Stimulated activated CD4-positive, alpha-beta T cell treated with anti-CD3 and anti-CD28 coated beads, Interleukin-15, amount 100 ng/mL, for 1 hour (primary cell): ENCODE measurements at regions not wholly inside any gene's neighbourhood (a gene's known extent, or its start where the extent isn't known, plus 50 kb on each side); places are given as distances from the start of the nearest gene placed in this dataset.
"Not testable (repeated sequence)": the region's sequence is repeated elsewhere in the genome, so short reads cannot be mapped to it uniquely, and the experiment has no call there.

Experiments used
- DNase-seq, 2 donors: peaks; one replicate each; pipeline ENCODE4 v3.0.0-alpha.2; 2020; ENCODE audit warnings: low read depth in 1 of 2, low spot score in 1 of 2

DNA sequence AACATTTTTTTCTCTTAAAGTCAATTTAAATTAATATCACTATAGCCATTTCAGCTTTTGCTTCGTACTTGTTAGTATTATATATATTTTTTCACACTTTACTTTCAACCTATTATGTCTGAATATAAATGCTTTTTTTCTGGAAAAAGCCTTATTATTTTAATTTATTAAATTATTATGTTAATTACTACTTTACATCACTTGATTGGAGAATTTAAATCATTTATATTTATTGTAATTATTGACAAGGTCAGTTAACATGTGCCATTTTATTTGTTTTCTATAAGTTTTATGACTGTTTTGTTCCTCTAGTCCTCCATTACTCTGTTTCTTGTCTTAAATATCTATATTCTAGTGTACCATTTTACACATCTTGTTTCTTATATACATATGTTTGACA is 1333.4 kb upstream of the MIR17HG start:
- DNase-seq: no peak

DNA sequence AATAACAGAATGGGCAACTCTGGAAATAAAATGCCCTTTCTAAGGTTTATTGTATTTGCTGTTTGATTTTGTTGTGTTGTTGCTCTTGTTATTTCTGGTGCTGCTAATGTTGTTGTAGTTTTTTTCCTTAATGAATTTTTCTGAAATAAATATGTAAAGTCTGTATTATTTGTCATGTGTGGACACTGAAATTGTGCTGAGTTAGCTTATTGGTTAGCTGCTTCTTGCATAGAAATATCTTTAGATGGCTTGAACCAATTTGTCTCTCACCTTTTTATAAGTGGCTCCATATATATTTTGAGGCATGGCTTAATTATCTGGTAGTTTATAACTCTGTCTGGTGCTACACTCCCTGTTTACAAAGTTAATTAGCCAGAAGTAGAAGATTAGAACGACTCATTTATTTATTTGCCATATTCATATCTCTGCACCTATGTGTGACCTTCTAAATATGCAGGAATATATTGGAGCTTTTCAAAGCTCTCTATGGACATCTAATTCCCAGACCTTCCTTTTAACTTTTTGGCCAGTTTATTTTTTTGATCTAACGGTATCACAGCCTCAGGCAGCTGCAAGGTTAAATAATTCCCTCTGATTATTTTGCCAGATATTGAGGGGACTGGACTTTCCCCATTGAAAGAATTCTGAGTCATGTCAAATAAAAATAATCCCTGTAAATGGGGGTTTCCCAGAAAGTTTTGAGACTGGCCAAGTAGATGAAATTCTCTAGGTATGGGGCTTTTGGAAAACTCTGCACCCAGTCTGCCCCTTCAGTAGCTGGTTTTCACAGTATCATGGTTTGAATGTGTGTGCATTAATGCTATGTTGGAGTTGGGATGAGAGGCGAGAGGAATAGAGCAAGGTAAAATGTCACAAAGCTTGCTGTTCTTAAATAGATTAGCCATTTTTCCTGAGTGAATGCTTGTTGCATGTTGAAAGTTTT is 1331.7 kb upstream of the MIR17HG start:
- no peak for DNase-seq

DNA sequence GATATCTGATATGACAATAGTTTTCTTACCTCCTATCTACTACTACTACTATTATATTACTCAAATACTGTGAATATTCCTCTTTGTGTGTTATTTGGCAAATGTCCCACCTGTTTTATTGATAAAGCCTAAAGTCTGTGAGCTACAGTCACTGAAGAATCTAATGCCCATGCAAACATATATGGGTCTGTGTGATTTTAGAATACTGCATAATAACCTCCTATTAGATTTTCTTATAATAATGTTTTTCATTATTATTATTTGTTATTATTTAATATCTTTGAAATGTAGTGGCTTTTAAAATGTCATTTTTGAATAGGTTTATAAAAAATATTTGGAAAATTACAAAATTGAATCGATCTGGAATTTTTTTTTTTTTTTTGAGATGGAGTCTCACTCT is 1330.8 kb upstream of the MIR17HG start:
- no peak for DNase-seq

DNA sequence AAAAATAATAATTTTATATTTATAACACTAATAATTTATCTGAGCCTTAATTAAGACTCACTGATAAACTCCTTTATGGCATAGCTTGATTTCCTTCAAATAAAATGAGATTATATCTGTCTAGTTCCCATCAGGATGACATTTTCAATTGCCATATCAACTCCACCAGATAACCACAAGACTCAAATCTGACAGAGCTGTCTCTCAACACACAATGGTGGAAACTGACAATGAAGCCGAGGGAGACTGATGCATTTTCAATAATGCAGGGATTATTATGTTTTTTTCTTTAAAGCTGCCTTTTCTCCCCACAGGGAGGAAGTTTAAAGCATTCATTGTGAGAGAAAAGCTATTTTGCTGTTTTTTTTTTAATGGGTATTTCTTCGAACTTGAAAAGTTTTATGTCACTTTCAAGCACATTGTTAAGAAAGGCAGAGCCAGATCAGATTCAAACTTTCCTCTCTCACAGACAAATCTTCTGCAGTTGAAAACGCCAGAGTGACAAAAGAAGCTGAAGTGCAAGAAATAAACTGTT is 1326.9 kb upstream of the MIR17HG start:
- DNase-seq: no peak

DNA sequence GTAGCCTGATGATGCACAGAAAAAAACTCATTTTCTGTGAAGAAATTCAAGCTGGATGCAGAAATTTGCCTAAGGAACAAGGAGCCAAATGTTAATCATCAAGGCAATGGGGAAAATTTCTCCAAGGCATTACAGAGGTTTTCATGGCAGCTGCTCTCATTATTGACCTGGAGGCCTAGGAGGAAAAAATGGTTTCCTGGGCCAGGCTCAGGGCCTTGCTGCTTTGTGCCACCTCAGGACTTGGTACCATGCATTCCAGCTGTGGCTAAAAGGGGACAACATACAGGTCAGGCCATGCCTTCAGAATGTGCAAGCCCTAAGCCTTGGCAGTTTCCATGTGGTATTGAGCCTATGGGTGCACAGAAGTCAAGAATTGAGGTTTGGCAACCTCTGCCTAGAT is 1320.1 kb upstream of the MIR17HG start:
- no peak for DNase-seq

DNA sequence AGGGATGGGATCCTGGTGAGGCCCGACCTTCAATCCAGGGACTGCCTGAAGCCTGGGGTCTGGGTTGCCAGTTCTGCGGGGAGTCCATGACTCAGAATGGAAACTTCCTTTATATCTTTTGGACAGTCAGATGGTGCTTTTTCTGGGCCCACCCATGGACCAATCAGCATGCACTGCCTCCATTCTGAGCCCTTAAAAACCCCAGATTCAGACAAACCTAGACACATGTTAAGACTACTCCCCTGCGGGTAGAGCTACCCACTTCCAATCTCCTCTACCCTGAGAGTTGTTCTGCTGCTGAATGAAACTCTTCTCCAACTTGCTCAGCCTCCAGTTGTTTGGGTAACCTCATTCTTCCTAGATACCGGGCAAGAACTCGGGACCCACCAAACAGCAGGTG is 1315.2 kb upstream of the MIR17HG start:
- no peak for DNase-seq

DNA sequence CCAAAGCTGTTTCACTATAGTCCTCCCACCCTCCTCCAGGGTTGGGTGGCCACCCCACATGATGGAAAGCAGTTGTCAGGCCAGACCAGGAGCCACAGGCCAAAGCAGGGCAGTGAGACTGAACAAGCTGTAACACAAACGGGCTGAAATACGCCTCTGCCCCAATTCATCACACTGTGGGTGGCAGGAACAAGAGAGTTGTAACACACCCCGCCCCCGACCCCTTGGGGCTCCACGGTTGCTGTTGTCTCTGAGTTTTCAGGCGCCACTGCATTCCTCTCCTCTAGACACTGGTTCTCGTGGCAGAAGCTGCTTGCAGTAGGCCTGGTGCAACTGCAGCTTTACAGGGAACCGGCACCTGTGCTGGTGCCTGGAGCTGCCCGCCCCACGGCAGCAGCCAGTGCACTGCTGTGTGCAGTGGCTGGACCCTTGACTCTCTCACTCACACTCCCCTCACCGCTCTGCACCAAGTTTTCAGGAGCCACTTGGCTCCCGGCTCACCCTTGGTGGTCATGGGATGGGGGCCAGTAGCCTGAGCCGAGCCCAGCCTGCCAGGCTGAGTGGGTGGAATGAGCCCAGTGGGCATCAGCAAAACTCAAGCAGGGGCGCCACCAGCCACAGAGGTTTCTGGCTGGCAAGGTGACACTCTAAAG is 1314.5 kb upstream of the MIR17HG start:
- DNase-seq: no peak

DNA sequence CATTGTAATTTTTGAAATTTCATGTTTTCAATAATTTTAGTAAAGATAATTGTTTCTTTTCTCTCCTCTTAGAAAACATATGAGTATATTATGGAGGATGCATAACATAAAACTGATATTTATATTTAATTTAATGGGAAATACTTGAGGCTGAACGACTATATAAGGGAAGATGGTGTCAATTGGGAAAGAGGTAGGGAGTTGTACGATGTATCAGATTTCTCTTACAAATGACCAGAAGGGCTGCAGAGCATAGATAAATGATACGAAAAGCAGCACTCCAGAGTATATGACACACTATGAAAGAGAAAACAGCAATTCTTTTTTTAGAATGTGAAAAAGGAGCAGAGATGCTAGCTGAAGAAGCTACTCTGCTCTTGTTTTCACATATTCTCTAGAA is 1308.0 kb upstream of the MIR17HG start:
- DNase-seq: no peak

DNA sequence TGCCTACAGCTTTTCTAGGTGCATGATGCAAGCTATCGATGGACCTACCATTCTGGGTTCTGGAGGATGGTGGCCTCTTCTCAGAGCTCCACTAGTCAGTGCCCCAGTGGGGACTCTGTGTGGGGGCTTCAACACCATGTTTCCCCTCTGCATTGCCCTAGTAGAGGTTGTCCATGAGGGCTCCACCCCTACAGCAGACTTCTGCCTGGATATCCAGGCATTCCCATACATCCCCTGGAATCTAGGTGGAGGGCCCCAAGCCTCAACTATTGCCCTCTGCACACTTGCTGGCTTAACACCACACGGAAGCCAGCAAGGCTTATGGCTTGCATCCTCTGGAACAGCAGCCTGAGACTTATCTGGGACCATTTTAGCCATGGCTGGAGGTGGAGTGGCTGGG is 1299.9 kb upstream of the MIR17HG start:
- DNase-seq: no peak

DNA sequence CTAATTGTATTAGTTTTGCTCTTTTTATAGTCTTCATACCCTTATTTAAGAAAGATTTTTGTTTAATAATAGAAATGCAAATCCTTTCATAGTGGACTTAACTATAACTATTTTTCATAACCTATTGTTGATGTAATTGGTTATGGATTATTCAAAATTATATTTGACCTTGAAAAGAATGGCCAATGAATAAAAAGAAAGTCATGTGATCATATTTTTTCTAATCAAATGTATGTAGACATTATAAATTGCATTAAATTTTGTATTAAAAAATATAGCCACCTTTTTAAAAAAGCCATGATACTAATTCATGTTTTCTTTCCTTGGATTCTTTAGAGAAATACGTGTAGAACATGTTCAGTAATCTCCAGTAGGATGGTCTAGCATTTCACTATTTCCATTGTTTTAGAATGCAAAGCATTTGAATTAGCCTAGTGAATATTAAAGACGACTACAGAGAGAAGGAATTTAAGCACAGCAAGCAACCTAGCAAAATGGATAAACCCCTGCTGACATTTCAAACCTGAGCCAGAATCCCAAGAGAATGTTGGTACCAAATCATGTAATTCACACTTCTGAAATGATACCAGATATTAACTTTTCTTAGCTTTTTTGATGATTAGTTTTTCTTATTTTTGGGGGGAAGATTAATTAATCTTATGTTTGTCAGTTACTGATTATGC is 1297.4 kb upstream of the MIR17HG start:
- DNase-seq: no peak

DNA sequence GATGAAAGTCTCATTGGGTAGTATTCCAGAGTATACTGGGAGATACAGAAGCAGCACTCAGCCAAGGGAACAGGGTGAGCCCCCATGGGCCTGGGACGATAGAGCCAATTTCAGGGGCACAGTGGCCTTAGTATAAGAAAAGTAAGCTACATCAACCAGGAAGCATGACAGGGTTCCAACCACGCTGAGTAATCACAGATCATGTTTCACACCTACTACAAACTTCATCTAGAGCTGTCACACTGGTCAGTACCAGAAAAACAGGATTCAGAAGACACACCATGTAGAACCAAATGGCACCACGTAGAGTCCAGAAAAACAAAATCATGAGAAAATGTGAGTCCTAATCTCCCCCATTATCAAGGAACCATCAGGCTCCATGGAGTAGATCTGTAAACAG is 1292.4 kb upstream of the MIR17HG start:
- DNase-seq: no peak

DNA sequence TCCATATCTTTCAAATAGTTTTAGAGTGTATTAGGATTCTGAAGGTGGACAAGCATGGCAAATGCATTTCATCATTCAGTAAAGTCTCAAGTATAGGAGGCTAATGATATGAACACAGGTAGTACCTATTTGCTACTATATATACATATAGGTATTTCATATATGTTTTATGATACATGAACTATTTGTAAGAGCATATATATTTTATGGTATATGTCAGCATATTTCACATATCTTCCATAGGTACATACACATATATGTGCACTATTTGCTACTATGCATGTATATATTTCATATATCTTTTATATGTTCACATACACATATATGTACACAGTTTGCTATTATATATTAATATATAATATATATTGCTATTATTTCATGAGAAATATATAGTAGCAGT is 1291.7 kb upstream of the MIR17HG start:
- DNase-seq: no peak

DNA sequence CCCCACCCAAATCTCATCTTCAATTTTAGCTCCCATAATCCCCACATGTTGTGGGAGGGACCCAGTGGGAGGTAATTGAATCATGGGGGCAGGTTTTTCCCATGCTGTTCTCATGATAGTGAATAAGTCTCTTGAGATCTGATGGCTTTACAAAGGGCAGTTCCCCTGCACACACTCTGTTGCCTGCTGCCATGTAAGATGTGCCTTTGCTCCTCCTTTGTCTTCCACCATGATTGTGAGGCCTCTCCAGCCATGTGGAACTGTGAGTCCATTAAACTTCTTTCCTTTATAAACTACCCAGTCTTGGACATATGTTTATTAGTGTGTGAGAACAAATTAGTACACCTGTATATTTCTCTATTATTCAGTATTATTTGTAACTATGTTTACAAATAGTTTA is 1283.3 kb upstream of the MIR17HG start:
- DNase-seq: not testable (repeated sequence)

DNA sequence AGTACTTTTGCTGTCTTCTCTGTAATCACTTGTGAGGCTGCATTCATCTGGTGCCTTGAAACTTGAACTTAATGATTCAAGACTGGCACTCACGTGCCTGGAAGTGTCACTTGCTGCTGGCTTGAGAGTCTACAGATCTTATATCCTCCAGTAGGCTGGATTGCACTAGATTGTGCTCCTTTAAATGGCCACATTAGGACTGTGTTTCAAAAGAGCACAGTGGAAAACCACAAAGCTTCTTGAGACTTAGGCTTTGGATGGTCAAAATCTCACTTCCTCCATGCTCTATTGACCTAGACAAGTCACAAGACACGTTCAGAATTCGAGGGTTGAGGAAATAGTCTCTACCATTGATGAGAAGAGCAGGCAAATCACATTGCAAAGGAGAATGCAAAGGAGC is 1278.8 kb upstream of the MIR17HG start:
- DNase-seq: no peak

DNA sequence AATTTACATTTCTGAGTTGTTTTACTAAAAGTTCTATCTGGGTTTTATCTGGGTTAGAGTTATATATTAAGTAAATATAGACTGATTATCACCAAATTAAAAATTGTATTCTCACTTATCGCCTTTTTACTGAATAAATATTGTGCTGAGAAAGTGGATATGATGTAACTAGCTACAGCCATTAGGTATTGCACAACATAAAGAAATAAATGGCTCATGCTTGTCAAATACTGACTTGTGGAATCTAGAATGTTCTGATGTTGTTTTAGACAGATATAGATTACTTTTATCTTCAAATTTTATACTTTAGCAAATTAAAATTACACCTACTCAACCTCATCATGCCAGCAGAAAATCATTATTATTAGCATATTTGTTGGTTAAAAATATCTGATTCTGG is 1277.1 kb upstream of the MIR17HG start:
- DNase-seq: no peak

DNA sequence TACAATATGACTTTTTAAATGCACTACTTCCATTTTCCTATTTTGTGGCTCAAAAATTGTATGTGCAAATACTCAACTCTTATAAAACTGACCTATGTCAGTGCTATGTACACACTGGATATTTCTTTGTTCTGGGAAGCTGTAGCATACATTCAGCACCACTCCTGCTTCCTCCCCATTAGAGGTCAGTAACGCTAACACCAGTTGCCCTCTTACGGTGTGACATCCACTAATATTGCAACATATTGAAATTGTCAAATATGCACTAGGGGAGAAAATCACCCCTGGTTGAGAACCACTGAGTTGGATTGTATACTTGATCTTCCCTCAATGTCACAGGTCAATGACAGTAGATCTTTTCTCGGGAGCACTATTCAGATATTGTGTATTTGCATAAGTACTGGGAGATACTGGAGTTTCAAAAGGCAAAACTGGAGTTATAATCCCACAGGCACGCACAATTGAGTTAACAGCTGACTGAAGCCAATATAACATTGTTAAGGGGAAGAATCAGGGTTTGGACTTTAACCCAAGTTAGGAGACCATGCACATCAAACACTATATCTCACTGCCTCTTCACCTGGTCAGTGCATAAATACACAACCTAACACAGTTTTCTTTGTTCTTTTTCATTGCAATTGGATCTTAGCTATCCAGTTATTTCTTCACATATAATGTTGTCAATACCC is 1276.5 kb upstream of the MIR17HG start:
- DNase-seq: no peak

DNA sequence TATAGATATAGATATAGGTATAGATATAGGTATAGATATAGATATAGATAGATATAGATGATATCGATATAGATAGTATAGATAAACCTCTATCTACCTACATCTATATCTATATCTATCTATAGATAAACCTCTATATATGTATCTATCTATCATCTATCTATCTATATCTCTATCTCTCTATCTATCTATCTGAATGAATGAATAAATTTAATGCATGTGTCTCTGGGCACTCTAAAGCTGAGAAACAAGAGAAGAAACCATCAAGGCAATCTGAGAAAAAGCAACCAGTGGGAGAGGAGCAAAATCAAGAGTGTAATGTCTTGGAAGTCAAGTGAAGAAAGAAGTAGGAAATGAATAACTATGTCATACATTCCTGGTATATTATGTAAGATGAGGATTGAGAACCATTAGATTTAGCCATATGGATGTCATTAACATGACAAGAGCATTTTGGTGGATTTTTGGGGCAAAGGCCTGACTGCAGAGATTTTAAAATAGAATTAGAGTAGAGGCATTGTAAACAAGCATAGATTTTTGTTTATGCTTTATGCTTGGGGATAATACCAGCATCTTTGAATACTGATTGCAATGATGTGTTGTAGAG is 1262.7 kb upstream of the MIR17HG start:
- DNase-seq: no peak

DNA sequence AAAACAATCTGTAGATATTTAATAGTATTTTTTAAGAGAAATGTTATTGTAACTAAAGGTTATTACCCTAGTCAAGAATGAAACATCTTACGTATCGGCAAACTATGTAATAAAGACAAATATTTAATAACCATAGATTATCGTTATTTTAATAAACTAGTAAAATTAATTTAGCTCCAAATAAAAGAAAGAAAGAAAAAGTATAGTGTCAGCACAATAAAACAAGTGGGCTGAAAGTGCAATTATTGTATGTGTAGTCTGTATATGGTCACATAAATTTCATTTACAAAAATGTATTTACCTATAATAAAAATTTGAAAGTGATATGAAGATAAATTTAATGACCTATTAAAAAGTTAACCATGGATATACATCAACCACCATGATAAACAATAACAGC is 1258.4 kb upstream of the MIR17HG start:
- no peak for DNase-seq

DNA sequence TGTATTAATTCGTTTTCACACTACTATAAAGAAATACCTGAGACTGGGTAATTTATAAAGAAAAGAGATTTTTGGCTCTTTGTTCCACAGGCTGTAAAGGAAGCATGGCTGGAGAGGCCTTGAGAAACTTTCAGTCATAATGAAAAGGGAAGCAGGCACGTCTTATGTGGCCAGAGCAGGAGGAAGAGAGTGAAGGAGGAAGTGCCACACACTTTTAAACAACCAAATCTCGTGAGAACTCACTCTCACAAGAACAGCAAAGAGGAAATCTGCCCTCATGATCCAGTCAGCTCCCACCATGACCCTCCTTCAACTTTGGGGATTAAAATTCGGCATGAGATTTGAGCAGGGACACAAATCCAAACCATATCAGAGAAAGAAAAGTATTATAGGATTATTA is 1255.9 kb upstream of the MIR17HG start:
- no peak for DNase-seq

DNA sequence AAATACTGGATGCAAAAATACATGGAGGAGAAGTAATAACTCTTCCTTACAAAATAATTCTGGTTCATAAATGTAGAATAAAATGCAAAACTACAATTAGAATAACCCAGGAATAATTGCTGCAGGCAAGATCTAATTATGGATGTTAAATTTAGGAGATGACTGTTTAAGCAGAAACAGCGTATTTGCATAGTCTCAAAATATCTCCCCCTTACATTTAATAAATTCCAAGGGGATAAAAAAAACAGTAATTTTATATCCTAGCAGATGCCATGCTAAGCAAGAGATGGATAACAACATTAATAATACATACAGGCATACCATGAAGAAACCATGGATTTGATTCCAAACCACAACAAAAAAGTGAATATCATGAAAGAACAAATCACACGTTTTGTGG is 1253.1 kb upstream of the MIR17HG start:
- DNase-seq: no peak

DNA sequence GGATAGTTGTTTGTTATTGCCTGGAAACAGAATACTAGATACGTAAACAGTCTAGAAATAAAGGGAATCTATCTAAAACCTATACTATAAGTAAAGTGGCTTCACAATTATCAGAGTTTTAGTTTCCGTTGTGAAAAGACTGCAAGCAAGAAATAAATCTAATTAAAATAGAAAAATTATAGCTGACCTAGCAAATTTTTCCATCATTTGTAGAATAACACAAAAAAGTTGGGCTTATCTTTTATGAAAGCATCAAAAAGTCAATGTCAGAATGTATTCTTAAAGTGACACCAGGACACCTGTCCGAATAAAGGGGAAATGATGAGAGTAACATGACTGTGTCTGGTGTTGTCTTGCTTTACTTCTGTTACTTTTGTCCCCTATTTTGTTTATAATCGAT is 1248.9 kb upstream of the MIR17HG start:
- DNase-seq: no peak
